HCT116 (cell line): ENCODE measurements at regions not wholly inside any gene's neighbourhood (a gene's known extent, or its start where the extent isn't known, plus 50 kb on each side); places are given as distances from the start of the nearest gene placed in this dataset.

Experiments used
- ATAC-seq: fragments of 200-7000 bp; cut with Tn5 transposase; 2 replicates; pipeline ENCODE4 v1.9.1; 2020; ENCODE audit warnings: mild to moderate bottlenecking, moderate library complexity
- BruUV-seq: library from RNA; stranded (reverse); fragments of 400-500 nt; replicated peaks from 2 replicates; lab custom pipeline; 2021; lab: Mats Ljungman, UMichigan
- CTCF ChIA-PET: fragments of 300-600 bp; sonication (Branson Sonifier 250); formaldehyde crosslinking; loops from one replicate; lab custom pipeline; 2021; ENCODE audit warnings: antibody characterized with exemption; lab: Charles Lee
- POLR2A ChIA-PET: fragments of 300-600, 350-600 bp; sonication (Branson Sonifier 250); formaldehyde crosslinking; loops from one replicate; lab custom pipeline; 2021; ENCODE audit warnings: antibody characterized with exemption; lab: Charles Lee
- RAD21 ChIA-PET, 2 experiments: fragments of 300-600 bp; sonication (Branson Sonifier 250); formaldehyde crosslinking; loops; one replicate each; lab custom pipeline; 2023; ENCODE audit warnings: low total read pairs in 2 of 2; ENCODE audit not compliant: uncharacterized antibody in 2 of 2, unreplicated experiment in 2 of 2, low non-redundant PET in 1 of 2; lab: Charles Lee
- DNase-seq: peaks from one replicate; pipeline ENCODE4 v3.0.0-alpha.2; 2010; ENCODE audit warnings: low read depth, low spot score
- H2AFZ ChIP-seq: fragments of 200-600 bp; shearing (Covaris generic), sonication (generic); 2 replicates; pipeline ENCODE4 v1.6.1; 2017; ENCODE audit warnings: low read depth, mixed run types, mixed read lengths, antibody characterized with exemption, low read length; ENCODE audit not compliant: poor library complexity, severe bottlenecking
- H3K27ac ChIP-seq: 2 replicates; pipeline ENCODE4 v1.5.1; 2012; ENCODE audit warnings: low read depth, low read length
- H3K27me3 ChIP-seq: fragments of 200-600 bp; sonication (generic); 2 replicates; pipeline ENCODE4 v1.6.1; 2016; ENCODE audit warnings: mixed run types, low read length, mixed read lengths; ENCODE audit not compliant: insufficient read depth
- H3K36me3 ChIP-seq, 2 experiments: fragments of 200-500 bp in 1 of 2; fragments of 200-600 bp in 1 of 2; sonication (Bioruptor generic) in 1 of 2; sonication (generic) in 1 of 2; 2 replicates each; pipeline versions ENCODE4 v1.5.1 to v1.6.1; 2014 to 2016; ENCODE audit warnings: low read length in 2 of 2, inconsistent platforms in 1 of 2, mixed read lengths in 1 of 2, mixed run types in 1 of 2; ENCODE audit not compliant: insufficient read depth in 2 of 2, control insufficient read depth in 1 of 2
- H3K4me1 ChIP-seq, 2 experiments: fragments of 200-600 bp in 1 of 2; sonication (generic) in 1 of 2; 2 replicates each; pipeline versions ENCODE4 v1.5.1 to v1.6.1; 2012 to 2017; ENCODE audit warnings: low read length in 2 of 2, inconsistent platforms in 1 of 2, mild to moderate bottlenecking in 1 of 2, mixed read lengths in 1 of 2, mixed run types in 1 of 2, moderate library complexity in 1 of 2; ENCODE audit not compliant: insufficient read depth in 2 of 2, control insufficient read depth in 1 of 2
- H3K4me2 ChIP-seq: fragments of 200-600 bp; sonication (generic); 2 replicates; pipeline ENCODE4 v1.6.1; 2017; ENCODE audit warnings: mixed run types, low read length, mixed read lengths
- H3K4me3 ChIP-seq, 2 experiments: fragments of 200-600 bp in 1 of 2; sonication (generic) in 1 of 2; replicated peaks in 1 of 2; 2 replicates each; pipeline ENCODE4 v1.5.1; 2011 to 2016; ENCODE audit warnings: low read length in 2 of 2, control low read depth in 1 of 2, low read depth in 1 of 2, mild to moderate bottlenecking in 1 of 2, mixed read lengths in 1 of 2, mixed run types in 1 of 2
- H3K79me2 ChIP-seq: fragments of 200-600 bp; sonication (generic); 2 replicates; pipeline ENCODE4 v1.6.1; 2017; ENCODE audit warnings: mild to moderate bottlenecking, mixed run types, low read length, moderate library complexity, mixed read lengths; ENCODE audit not compliant: insufficient read depth
- H3K9ac ChIP-seq: fragments of 200-600 bp; sonication (generic); 2 replicates; pipeline ENCODE4 v1.6.1; 2016; ENCODE audit warnings: low read length, mixed read lengths
- H3K9me2 ChIP-seq: fragments of 200-600 bp; sonication (generic), shearing (Covaris generic); 2 replicates; pipeline ENCODE4 v1.6.1; 2017; ENCODE audit warnings: mixed run types, mild to moderate bottlenecking, moderate library complexity; ENCODE audit not compliant: insufficient read depth
- H3K9me3 ChIP-seq, 2 experiments: fragments of 200-500 bp in 1 of 2; fragments of 200-600 bp in 1 of 2; sonication (Bioruptor generic) in 1 of 2; sonication (generic) in 1 of 2; 2 replicates each; pipeline ENCODE4 v1.6.1; 2014 to 2017; ENCODE audit warnings: low read length in 2 of 2, mixed read lengths in 2 of 2, inconsistent platforms in 1 of 2, low read depth in 1 of 2, mild to moderate bottlenecking in 1 of 2, mixed run types in 1 of 2, moderate library complexity in 1 of 2; ENCODE audit not compliant: control insufficient read depth in 1 of 2, insufficient read depth in 1 of 2
- H4K20me1 ChIP-seq: fragments of 200-600 bp; sonication (generic), shearing (Covaris generic); 2 replicates; pipeline ENCODE4 v1.6.1; 2017; ENCODE audit warnings: mixed run types, mild to moderate bottlenecking, moderate library complexity; ENCODE audit not compliant: insufficient read depth
- CBX3 ChIP-seq: IDR thresholded peaks from 2 replicates; pipeline ENCODE4 v1.6.1; 2012; ENCODE audit warnings: low read depth
- CEBPB ChIP-seq: IDR thresholded peaks from 2 replicates; pipeline ENCODE4 v1.6.1; 2012; ENCODE audit warnings: low read depth
- CTCF ChIP-seq, 3 experiments: fragments of 200-600 bp in 1 of 3; sonication (generic) in 1 of 3; IDR thresholded peaks in 2 of 3; conservative IDR thresholded peaks in 1 of 3; 2 replicates each; pipeline ENCODE4 v1.5.1; 2012 to 2017; ENCODE audit warnings: low read depth in 2 of 3, low read length in 2 of 3, antibody characterized with exemption in 1 of 3, borderline replicate concordance in 1 of 3, control low read depth in 1 of 3, mild to moderate bottlenecking in 1 of 3, mixed read lengths in 1 of 3, mixed run types in 1 of 3, moderate library complexity in 1 of 3; ENCODE audit not compliant: insufficient read depth in 1 of 3
- EZH2phosphoT487 ChIP-seq: fragments of 200-600 bp; IDR thresholded peaks from 2 replicates; pipeline ENCODE4 v1.6.1; 2018; ENCODE audit warnings: antibody characterized with exemption, borderline replicate concordance
- FOSL1 ChIP-seq: IDR thresholded peaks from 2 replicates; pipeline ENCODE4 v1.6.1; 2012; ENCODE audit warnings: low read depth
- MAX ChIP-seq: IDR thresholded peaks from 2 replicates; pipeline ENCODE4 v1.6.1; 2012
- POLR2A ChIP-seq: IDR thresholded peaks from 2 replicates; pipeline ENCODE4 v1.7.0; 2011; ENCODE audit warnings: borderline replicate concordance; ENCODE audit not compliant: insufficient read depth, insufficient read length; ENCODE audit errors: extremely low read depth
- SIN3A ChIP-seq: IDR thresholded peaks from 2 replicates; pipeline ENCODE4 v1.6.1; 2012; ENCODE audit warnings: low read depth
- TCF7L2 ChIP-seq: IDR thresholded peaks from 2 replicates; pipeline ENCODE4 v1.7.0; 2011; ENCODE audit warnings: borderline replicate concordance, inconsistent platforms; ENCODE audit not compliant: insufficient read depth, insufficient read length; ENCODE audit errors: extremely low read depth
- ZBTB33 ChIP-seq: IDR thresholded peaks from 2 replicates; pipeline ENCODE4 v1.6.1; 2011; ENCODE audit warnings: mild to moderate bottlenecking, low read length, moderate library complexity; ENCODE audit not compliant: insufficient replicate concordance; ENCODE audit errors: extremely low read depth
- ZNF274 ChIP-seq: fragments of 200-500 bp; sonication (Bioruptor generic); IDR thresholded peaks from 2 replicates; pipeline ENCODE4 v1.6.1; 2014; ENCODE audit warnings: mild to moderate bottlenecking, low read depth, low read length, inconsistent platforms
- intact Hi-C: fragments of 100-400 bp; cut with micrococcal nuclease; formaldehyde crosslinking; loops from 2 replicates; pipeline ENCODE4 v1.10.0; 2022

GRCh38 chr5:158589939-158590338 lies 509.8 kb downstream of the EBF1 start:
- H3K4me3 ChIP-seq: no peak overlapping the region
- no peak overlapping the region for H3K9ac ChIP-seq
- TF ChIP-seq FOSL1: no peak
- intact Hi-C loops: no loop called here
- no peaks in the 10 kb centered on the region for H3K9me3 ChIP-seq
- H3K4me2 ChIP-seq: no peak overlapping the region
- no peaks in the 10 kb centered on the region for H3K27me3 ChIP-seq
- H3K79me2 ChIP-seq: no peaks in the 10 kb centered on the region
- POLR2A ChIA-PET: no interaction called here
- H2AFZ ChIP-seq: no peak overlapping the region
- H4K20me1 ChIP-seq: no peaks in the 10 kb centered on the region
- RAD21 ChIA-PET: no interaction called here
- ATAC-seq: no peak
- BruUV-seq: no TSS peak
- no peaks in the 10 kb centered on the region for H3K4me1 ChIP-seq
- H3K27ac ChIP-seq: no peak overlapping the region
- no peak for DNase-seq
- no peaks in the 10 kb centered on the region for H3K9me2 ChIP-seq
- no peaks in the 10 kb centered on the region for H3K36me3 ChIP-seq
- CTCF ChIA-PET: no interaction called here

- no peak for ATAC-seq
- TF ChIP-seq SIN3A (no peak), EZH2phosphoT487 (no peak), MAX (no peak), ZBTB33 (no peak), CTCF (IDR thresholded peaks at IDR 0.05 in 2 of 3, conservative IDR thresholded peaks at IDR 0.05 in 1 of 3; ENCODE audit: borderline replicate concordance in 1 of 3, insufficient read depth in 1 of 3, low read depth in 2 of 3, low read length in 2 of 3) (no peak), CEBPB (no peak), ZNF274 (no peak), POLR2A (no peak), CBX3 (no peak), TCF7L2 (no peak)
- Histone ChIP-seq H3K9me2 (no peaks in the 10 kb centered on the region), H3K4me2 (no peak overlapping the region), H3K27me3 (no peaks in the 10 kb centered on the region), H3K4me1 (no peaks in the 10 kb centered on the region), H3K9me3 (no peaks in the 10 kb centered on the region), H3K36me3 (no peaks in the 10 kb centered on the region), H3K4me3 (no peak overlapping the region), H3K9ac (no peak overlapping the region), H4K20me1 (no peaks in the 10 kb centered on the region), H3K27ac (no peak overlapping the region), H3K79me2 (no peaks in the 10 kb centered on the region), H2AFZ (no peak overlapping the region)
- DNase-seq: no peak
- ChIA-PET CTCF (no interaction called here), RAD21 (no interaction called here), POLR2A (no interaction called here)
- BruUV-seq: no TSS peak
- intact Hi-C loops: no loop called here
Observed at GRCh38 chr5:158588617-158589016, 511.1 kb downstream of the EBF1 start.
